Panc1 (cell line): ENCODE measurements at regions not wholly inside any gene's neighbourhood (a gene's known extent, or its start where the extent isn't known, plus 50 kb on each side); places are given as distances from the start of the nearest gene placed in this dataset.
"Not testable (repeated sequence)": the region's sequence is repeated elsewhere in the genome, so short reads cannot be mapped to it uniquely, and the experiment has no call there.

Experiments used
- CTCF ChIP-seq: fragments of 450-650 bp; IDR thresholded peaks from 2 replicates; pipeline ENCODE4 v1.5.1; 2017; ENCODE audit warnings: mild to moderate bottlenecking
- POLR2AphosphoS5 ChIP-seq: IDR thresholded peaks from 2 replicates; pipeline ENCODE4 v1.6.1; 2012; ENCODE audit warnings: mild to moderate bottlenecking, low read depth, low read length, moderate library complexity
- REST ChIP-seq, 2 experiments: IDR thresholded peaks; 2 replicates each; pipeline ENCODE4 v1.6.1; 2011 to 2012; ENCODE audit warnings: low read depth in 2 of 2, control low read depth in 1 of 2, low read length in 1 of 2, mild to moderate bottlenecking in 1 of 2, moderate library complexity in 1 of 2; ENCODE audit not compliant: insufficient read depth in 1 of 2
- SIN3A ChIP-seq: IDR thresholded peaks from 2 replicates; pipeline ENCODE4 v1.6.1; 2012; ENCODE audit warnings: low read depth, mild to moderate bottlenecking, low read length, moderate library complexity, borderline replicate concordance; ENCODE audit not compliant: insufficient read depth
- TCF7L2 ChIP-seq: IDR thresholded peaks from 2 replicates; pipeline ENCODE4 v1.6.1; 2011; ENCODE audit warnings: mild to moderate bottlenecking, low read depth, low read length, inconsistent platforms

- not testable (repeated sequence) for TF ChIP-seq CTCF; SIN3A; POLR2AphosphoS5; TCF7L2; REST (IDR thresholded peaks at IDR 0.05; ENCODE audit: insufficient read depth in 1 of 2, low read depth in 2 of 2, low read length in 1 of 2)
These were observed 138.4 kb downstream of the RFX6 start for GRCh38 chr6:117015474-117015804.
